Fibroblast of lung (primary cell): ENCODE measurements at regions not wholly inside any gene's neighbourhood (a gene's known extent, or its start where the extent isn't known, plus 50 kb on each side); places are given as distances from the start of the nearest gene placed in this dataset.
A peak's percentile ranks its signal among the peaks of the same experiment; 100 is the strongest.

Source experiments
- DNase-seq, 2 donors: peaks; one replicate each; pipeline versions ENCODE4 v3.0.0 to v3.0.0-alpha.2; 2010; ENCODE audit warnings: low read depth in 2 of 2
- H2AFZ ChIP-seq: 2 replicates; pipeline ENCODE4 v1.5.1; 2012; ENCODE audit warnings: low read length, control low read depth, inconsistent platforms
- H3K27ac ChIP-seq: 2 replicates; pipeline ENCODE4 v1.5.1; 2011; ENCODE audit warnings: low read length, control low read depth; ENCODE audit not compliant: insufficient read depth
- H3K27me3 ChIP-seq: 2 replicates; pipeline ENCODE4 v1.5.1; 2011; ENCODE audit warnings: mild to moderate bottlenecking, low read length; ENCODE audit not compliant: control insufficient read depth, insufficient read depth
- H3K36me3 ChIP-seq: 2 replicates; pipeline ENCODE4 v1.5.1; 2011; ENCODE audit warnings: low read length; ENCODE audit not compliant: control insufficient read depth, insufficient read depth
- H3K4me1 ChIP-seq: 2 replicates; pipeline ENCODE4 v1.5.1; 2011; ENCODE audit warnings: low read length; ENCODE audit not compliant: control insufficient read depth, insufficient read depth; ENCODE audit errors: extremely low read depth
- H3K4me2 ChIP-seq: 2 replicates; pipeline ENCODE4 v1.5.1; 2011; ENCODE audit warnings: low read length, control low read depth; ENCODE audit not compliant: insufficient read depth; ENCODE audit errors: extremely low read depth
- H3K4me3 ChIP-seq, 4 experiments: fragments of 200-600 bp in 1 of 4; sonication (generic) in 1 of 4; replicated peaks in 1 of 4; 2 replicates each; pipeline ENCODE4 v1.5.1; 2011 to 2016; ENCODE audit warnings: low read length in 4 of 4, low read depth in 3 of 4, mild to moderate bottlenecking in 3 of 4, control low read depth in 2 of 4, inconsistent platforms in 1 of 4, mixed read lengths in 1 of 4; ENCODE audit not compliant: insufficient read depth in 1 of 4; ENCODE audit errors: control extremely low read depth in 1 of 4
- H3K79me2 ChIP-seq: 2 replicates; pipeline ENCODE4 v1.5.1; 2012; ENCODE audit warnings: mild to moderate bottlenecking, low read length, inconsistent platforms; ENCODE audit not compliant: control insufficient read depth, insufficient read depth
- H3K9ac ChIP-seq: 2 replicates; pipeline ENCODE4 v1.5.1; 2011; ENCODE audit warnings: mild to moderate bottlenecking, low read length, control low read depth; ENCODE audit not compliant: insufficient read depth
- H3K9me3 ChIP-seq: 2 replicates; pipeline ENCODE4 v1.5.1; 2012; ENCODE audit warnings: low read depth, low read length; ENCODE audit not compliant: control insufficient read depth, insufficient read depth
- H4K20me1 ChIP-seq: 2 replicates; pipeline ENCODE4 v1.5.1; 2011; ENCODE audit warnings: low read length; ENCODE audit not compliant: control insufficient read depth, insufficient read depth; ENCODE audit errors: extremely low read depth
- EZH2 ChIP-seq: IDR thresholded peaks from 2 replicates; pipeline ENCODE4 v1.5.1; 2012; ENCODE audit warnings: low read length, control low read depth, mild to moderate bottlenecking; ENCODE audit errors: missing control alignments
- TF ChIP-seq, protein P1 (sequence below), 2 donors: IDR thresholded peaks in 1 of 2; conservative IDR thresholded peaks in 1 of 2; 1 replicate in 1 of 2; 2 replicates in 1 of 2; pipeline ENCODE4 v1.5.1; 2011 to 2012; ENCODE audit warnings: low read length in 2 of 2, control low read depth in 1 of 2, inconsistent platforms in 1 of 2, low read depth in 1 of 2, mild to moderate bottlenecking in 1 of 2

DNA sequence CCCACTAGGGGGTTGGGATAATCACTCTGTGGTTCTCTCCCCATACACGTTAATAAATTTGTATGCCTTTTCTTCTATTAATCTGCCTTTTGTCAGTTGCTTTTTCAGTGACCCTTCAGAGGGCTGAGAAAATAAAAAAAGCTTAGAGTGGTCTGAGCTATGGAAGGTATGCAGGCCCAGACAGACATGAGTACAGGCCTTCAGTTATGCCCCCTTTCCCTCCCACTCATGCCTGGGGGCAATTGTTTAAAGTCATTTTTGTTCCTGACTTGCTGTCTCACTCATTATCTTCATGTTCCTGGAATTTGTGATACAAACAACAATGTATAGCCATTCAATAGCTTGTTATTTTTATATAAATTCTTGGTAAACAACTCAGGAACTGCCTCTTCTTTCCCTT, 170.8 kb downstream of the AKR1D1 start:
- Histone ChIP-seq H3K27ac (no peak overlapping the region), H3K27me3 (no peaks in the 10 kb centered on the region), H3K4me2 (no peak overlapping the region), H3K79me2 (no peaks in the 10 kb centered on the region), H3K4me3 (no peak overlapping the region), H3K9ac (no peak overlapping the region), H3K9me3 (no peaks in the 10 kb centered on the region), H3K4me1 (no peaks in the 10 kb centered on the region), H4K20me1 (no peaks in the 10 kb centered on the region), H3K36me3 (no peaks in the 10 kb centered on the region), H2AFZ (no peak overlapping the region)
- TF ChIP-seq, protein P1, sequence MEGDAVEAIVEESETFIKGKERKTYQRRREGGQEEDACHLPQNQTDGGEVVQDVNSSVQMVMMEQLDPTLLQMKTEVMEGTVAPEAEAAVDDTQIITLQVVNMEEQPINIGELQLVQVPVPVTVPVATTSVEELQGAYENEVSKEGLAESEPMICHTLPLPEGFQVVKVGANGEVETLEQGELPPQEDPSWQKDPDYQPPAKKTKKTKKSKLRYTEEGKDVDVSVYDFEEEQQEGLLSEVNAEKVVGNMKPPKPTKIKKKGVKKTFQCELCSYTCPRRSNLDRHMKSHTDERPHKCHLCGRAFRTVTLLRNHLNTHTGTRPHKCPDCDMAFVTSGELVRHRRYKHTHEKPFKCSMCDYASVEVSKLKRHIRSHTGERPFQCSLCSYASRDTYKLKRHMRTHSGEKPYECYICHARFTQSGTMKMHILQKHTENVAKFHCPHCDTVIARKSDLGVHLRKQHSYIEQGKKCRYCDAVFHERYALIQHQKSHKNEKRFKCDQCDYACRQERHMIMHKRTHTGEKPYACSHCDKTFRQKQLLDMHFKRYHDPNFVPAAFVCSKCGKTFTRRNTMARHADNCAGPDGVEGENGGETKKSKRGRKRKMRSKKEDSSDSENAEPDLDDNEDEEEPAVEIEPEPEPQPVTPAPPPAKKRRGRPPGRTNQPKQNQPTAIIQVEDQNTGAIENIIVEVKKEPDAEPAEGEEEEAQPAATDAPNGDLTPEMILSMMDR (conservative IDR thresholded peaks at IDR 0.05 in 1 of 2, IDR thresholded peaks at IDR 0.05 in 1 of 2; ENCODE audit: low read depth in 1 of 2, low read length in 2 of 2), result no peak
- TF ChIP-seq EZH2, result no peak
- DNase-seq, result peak in 1 of 2 donors; percentile 6

- Histone ChIP-seq H3K36me3 (no peaks in the 10 kb centered on the region), H3K4me2 (no peak overlapping the region), H3K4me1 (no peaks in the 10 kb centered on the region), H3K27me3 (no peaks in the 10 kb centered on the region), H3K4me3 (no peak overlapping the region), H3K79me2 (no peaks in the 10 kb centered on the region), H2AFZ (no peak overlapping the region), H4K20me1 (no peaks in the 10 kb centered on the region), H3K27ac (no peak overlapping the region), H3K9me3 (no peaks in the 10 kb centered on the region), H3K9ac (no peak overlapping the region)
- TF ChIP-seq, protein P1 (conservative IDR thresholded peaks at IDR 0.05 in 1 of 2, IDR thresholded peaks at IDR 0.05 in 1 of 2; ENCODE audit: low read depth in 1 of 2, low read length in 2 of 2), result no peak
- TF ChIP-seq EZH2, result no peak
- peak in 1 of 2 donors; percentile 79 for DNase-seq
These were observed 171.5 kb downstream of the AKR1D1 start for GRCh38 chr7:138247568-138248333.

DNA sequence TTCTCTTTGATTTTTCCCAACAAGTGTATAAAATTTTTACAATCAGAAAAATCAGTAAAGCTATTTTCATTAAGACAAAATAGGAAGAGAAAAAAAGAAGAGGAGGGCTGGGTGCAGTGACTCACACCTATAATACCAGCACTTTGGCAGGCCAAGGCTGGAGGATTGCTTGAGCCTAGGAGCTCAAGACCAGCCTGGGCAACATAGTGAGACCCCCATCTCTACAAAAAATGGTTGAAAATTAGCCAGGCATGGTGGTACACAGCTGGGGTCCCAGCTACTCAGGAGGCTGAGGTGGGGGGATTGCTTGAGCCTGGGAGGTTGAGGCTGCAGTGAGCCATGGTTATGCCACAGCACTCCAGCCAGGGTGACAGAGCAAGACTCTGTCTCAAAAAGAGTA, 172.3 kb downstream of the AKR1D1 start:
- H3K4me2 ChIP-seq, result no peak overlapping the region
- H4K20me1 ChIP-seq, result no peaks in the 10 kb centered on the region
- no peak for TF ChIP-seq EZH2
- TF ChIP-seq, protein P1 (conservative IDR thresholded peaks at IDR 0.05 in 1 of 2, IDR thresholded peaks at IDR 0.05 in 1 of 2; ENCODE audit: low read depth in 1 of 2, low read length in 2 of 2), result no peak
- H3K4me3 ChIP-seq, result no peak overlapping the region
- H3K4me1 ChIP-seq, result no peaks in the 10 kb centered on the region
- no peaks in the 10 kb centered on the region for H3K79me2 ChIP-seq
- peak in 1 of 2 donors; percentile 45 for DNase-seq
- no peak overlapping the region for H3K27ac ChIP-seq
- H3K27me3 ChIP-seq, result no peaks in the 10 kb centered on the region
- H3K9ac ChIP-seq, result no peak overlapping the region
- H3K9me3 ChIP-seq, result no peaks in the 10 kb centered on the region
- no peaks in the 10 kb centered on the region for H3K36me3 ChIP-seq
- no peak overlapping the region for H2AFZ ChIP-seq
